IMR-90 (cell line): ENCODE measurements at regions not wholly inside any gene's neighbourhood (a gene's known extent, or its start where the extent isn't known, plus 50 kb on each side); places are given as distances from the start of the nearest gene placed in this dataset.

Experiments
- CEBPB ChIP-seq: IDR thresholded peaks from 2 replicates; pipeline ENCODE4 v1.6.1; 2012; ENCODE audit warnings: low read depth, low read length, improper control_type of control experiment
- CTCF ChIP-seq: conservative IDR thresholded peaks from 2 replicates; pipeline ENCODE4 v1.5.1; 2012; ENCODE audit warnings: mild to moderate bottlenecking, low read depth, low read length, improper control_type of control experiment

DNA sequence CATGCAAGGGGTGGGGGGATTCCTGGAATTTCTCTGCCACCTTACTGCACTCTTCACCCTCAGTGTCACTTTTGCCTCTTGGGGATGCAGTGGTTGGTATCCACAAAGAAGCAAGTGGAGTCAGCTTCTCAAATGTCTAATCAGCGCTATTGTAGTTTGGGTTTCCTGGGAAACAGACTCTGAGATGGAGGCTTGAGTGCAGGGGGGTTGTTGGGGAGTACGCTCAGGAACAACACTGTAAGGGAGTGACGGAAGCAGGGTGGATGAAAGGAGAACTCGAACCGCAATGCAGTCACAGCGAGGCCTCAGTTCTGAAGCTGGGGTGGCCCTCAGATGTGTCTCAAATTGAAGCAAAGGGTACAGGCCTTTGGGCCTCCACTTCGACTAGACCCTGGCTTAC lies 73.6 kb upstream of the EPC2 start:
- TF ChIP-seq CEBPB: no peak
- TF ChIP-seq CTCF: no peak
